ENCODE measurements at regions not wholly inside any gene's neighbourhood (a gene's known extent, or its start where the extent isn't known, plus 50 kb on each side); places are given as distances from the start of the nearest gene placed in this dataset.

DNA sequence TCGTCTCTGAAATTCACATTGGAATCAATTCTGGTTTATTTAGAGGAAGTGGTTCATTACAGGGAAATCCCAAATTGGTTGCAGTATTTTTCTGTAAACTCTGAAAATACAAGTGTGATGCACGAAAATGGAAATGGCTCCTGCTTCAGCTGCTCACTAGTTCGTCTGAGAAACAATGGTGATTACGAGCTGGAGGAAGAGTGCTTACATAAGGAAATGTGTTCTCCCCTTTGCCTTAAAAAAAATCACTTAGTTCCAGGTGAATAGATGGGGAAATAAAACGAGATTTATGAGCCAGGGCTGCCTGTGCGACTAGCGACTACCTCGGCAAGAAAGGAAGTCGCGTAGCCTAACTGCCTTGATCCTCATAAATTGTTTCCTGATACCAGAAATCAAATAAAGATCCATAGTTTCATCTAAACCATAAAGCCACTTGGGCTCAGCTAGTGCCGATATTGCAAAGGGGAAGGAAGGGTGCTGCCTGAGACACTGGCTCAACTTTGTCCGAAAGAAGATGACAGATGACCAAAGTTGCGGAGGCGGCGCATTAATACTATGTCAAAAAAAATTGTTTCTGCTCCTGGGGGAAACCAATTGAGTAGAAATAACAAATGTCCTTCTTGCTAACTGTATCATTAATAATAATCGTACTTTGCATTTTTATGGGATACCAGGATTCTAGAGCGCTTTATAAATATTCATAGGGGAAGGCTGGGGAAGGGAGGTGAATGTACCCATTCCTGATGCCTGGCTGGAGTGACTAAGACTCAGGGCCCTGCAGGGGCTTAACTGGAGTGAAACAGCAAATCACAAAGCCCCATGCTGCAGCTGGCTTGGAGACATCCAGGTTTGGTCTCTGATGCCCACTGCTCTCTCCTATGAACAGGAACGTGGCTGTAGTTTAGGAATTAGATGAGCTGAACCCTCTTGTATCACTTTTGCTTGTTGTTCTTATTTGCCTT is 185.7 kb downstream of the BLID start:
- H3F3A ChIP-seq (ENCODE audit: insufficient read depth, low read length, poor library complexity, severe bottlenecking), result peaks cover 3% of the 10 kb centered on the region
- no peaks in the 10 kb centered on the region for H4K20me1 ChIP-seq (ENCODE audit: insufficient read depth)
- H3K4me2 ChIP-seq (ENCODE audit: low read length), result peak overlapping the region; percentile 46
- H3K9ac ChIP-seq (ENCODE audit: low read length), result peak overlapping the region; percentile 64
- H3K79me2 ChIP-seq (replicated peaks; ENCODE audit: insufficient read depth, low read length), result no peaks in the 10 kb centered on the region
- H3K27me3 ChIP-seq (ENCODE audit: insufficient read depth, low read depth, low read length), result no peaks in the 10 kb centered on the region
- H2AFZ ChIP-seq (ENCODE audit: low read depth, low read length), result peak overlapping the region; percentile 36
- peak overlapping the region; percentile 64 for H3K4me3 ChIP-seq (ENCODE audit: low read length)
- H3K27ac ChIP-seq (ENCODE audit: low read length), result peak overlapping the region; percentile 92
- no peaks in the 10 kb centered on the region for H3K9me2 ChIP-seq (ENCODE audit: insufficient read depth, low read length)
- H3K9me3 ChIP-seq (ENCODE audit: low read length), result no peaks in the 10 kb centered on the region
- no peak for TF ChIP-seq REST (IDR thresholded peaks at IDR 0.05; ENCODE audit: borderline replicate concordance)
- TF ChIP-seq SMC3 (conservative IDR thresholded peaks at IDR 0.05; ENCODE audit: poor library complexity), result no peak
- no peak for TF ChIP-seq EZH2 (IDR thresholded peaks at IDR 0.05; ENCODE audit: borderline replicate concordance, insufficient read depth, low read length, poor library complexity, severe bottlenecking)
- no peak for TF ChIP-seq POLR2AphosphoS5 (IDR thresholded peaks at IDR 0.05)
- no peak for TF ChIP-seq MXI1 (conservative IDR thresholded peaks at IDR 0.05; ENCODE audit: poor library complexity, severe bottlenecking)
- TF ChIP-seq, protein P1, sequence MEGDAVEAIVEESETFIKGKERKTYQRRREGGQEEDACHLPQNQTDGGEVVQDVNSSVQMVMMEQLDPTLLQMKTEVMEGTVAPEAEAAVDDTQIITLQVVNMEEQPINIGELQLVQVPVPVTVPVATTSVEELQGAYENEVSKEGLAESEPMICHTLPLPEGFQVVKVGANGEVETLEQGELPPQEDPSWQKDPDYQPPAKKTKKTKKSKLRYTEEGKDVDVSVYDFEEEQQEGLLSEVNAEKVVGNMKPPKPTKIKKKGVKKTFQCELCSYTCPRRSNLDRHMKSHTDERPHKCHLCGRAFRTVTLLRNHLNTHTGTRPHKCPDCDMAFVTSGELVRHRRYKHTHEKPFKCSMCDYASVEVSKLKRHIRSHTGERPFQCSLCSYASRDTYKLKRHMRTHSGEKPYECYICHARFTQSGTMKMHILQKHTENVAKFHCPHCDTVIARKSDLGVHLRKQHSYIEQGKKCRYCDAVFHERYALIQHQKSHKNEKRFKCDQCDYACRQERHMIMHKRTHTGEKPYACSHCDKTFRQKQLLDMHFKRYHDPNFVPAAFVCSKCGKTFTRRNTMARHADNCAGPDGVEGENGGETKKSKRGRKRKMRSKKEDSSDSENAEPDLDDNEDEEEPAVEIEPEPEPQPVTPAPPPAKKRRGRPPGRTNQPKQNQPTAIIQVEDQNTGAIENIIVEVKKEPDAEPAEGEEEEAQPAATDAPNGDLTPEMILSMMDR (IDR thresholded peaks at IDR 0.05; ENCODE audit: poor library complexity, severe bottlenecking), result no peak
- TF ChIP-seq RAD21 (conservative IDR thresholded peaks at IDR 0.05), result no peak
- TF ChIP-seq EP300 (conservative IDR thresholded peaks at IDR 0.05; ENCODE audit: poor library complexity, severe bottlenecking), result no peak
- no peak for TF ChIP-seq TAF1 (IDR thresholded peaks at IDR 0.05; ENCODE audit: low read depth)
- H3K36me3 ChIP-seq (ENCODE audit: insufficient read depth, low read length), result no peaks in the 10 kb centered on the region

GRCh38 chr11:121929581-121929980 is 186.4 kb downstream of the BLID start:
- Histone ChIP-seq H3K9me2 (ENCODE audit: insufficient read depth, low read length) (no peaks in the 10 kb centered on the region), H3K4me3 (ENCODE audit: low read length) (peak overlapping the region; percentile 64), H3K9me3 (ENCODE audit: low read length) (no peaks in the 10 kb centered on the region), H3K4me2 (ENCODE audit: low read length) (peak overlapping the region; percentile 84), H3K9ac (ENCODE audit: low read length) (peak overlapping the region; percentile 64), H3K27ac (ENCODE audit: low read length) (peak overlapping the region; percentile 92), H3F3A (ENCODE audit: insufficient read depth, low read length, poor library complexity, severe bottlenecking) (peaks cover 3% of the 10 kb centered on the region), H3K36me3 (ENCODE audit: insufficient read depth, low read length) (no peaks in the 10 kb centered on the region), H2AFZ (ENCODE audit: low read depth, low read length) (peak overlapping the region; percentile 52), H4K20me1 (ENCODE audit: insufficient read depth) (no peaks in the 10 kb centered on the region), H3K79me2 (replicated peaks; ENCODE audit: insufficient read depth, low read length) (no peaks in the 10 kb centered on the region), H3K27me3 (ENCODE audit: insufficient read depth, low read depth, low read length) (no peaks in the 10 kb centered on the region)
- TF ChIP-seq EP300 (conservative IDR thresholded peaks at IDR 0.05; ENCODE audit: poor library complexity, severe bottlenecking), result peak; percentile 45
- TF ChIP-seq MXI1 (conservative IDR thresholded peaks at IDR 0.05; ENCODE audit: poor library complexity, severe bottlenecking), result no peak
- peak; percentile 39 for TF ChIP-seq RAD21 (conservative IDR thresholded peaks at IDR 0.05)
- TF ChIP-seq EZH2 (IDR thresholded peaks at IDR 0.05; ENCODE audit: borderline replicate concordance, insufficient read depth, low read length, poor library complexity, severe bottlenecking), result no peak
- TF ChIP-seq SMC3 (conservative IDR thresholded peaks at IDR 0.05; ENCODE audit: poor library complexity), result no peak
- peak; percentile 64 for TF ChIP-seq POLR2AphosphoS5 (IDR thresholded peaks at IDR 0.05)
- no peak for TF ChIP-seq TAF1 (IDR thresholded peaks at IDR 0.05; ENCODE audit: low read depth)
- TF ChIP-seq, protein P1 (IDR thresholded peaks at IDR 0.05; ENCODE audit: poor library complexity, severe bottlenecking), result no peak
- peak; percentile 80 for TF ChIP-seq REST (IDR thresholded peaks at IDR 0.05; ENCODE audit: borderline replicate concordance)

Measured in neural cell (in vitro differentiated cells).